LNCAP (cell line): ENCODE measurements at regions not wholly inside any gene's neighbourhood (a gene's known extent, or its start where the extent isn't known, plus 50 kb on each side); places are given as distances from the start of the nearest gene placed in this dataset.

Experiments
- TF ChIP-seq, protein P1 (sequence below): fragments of 450-650 bp; IDR thresholded peaks from 2 replicates; pipeline ENCODE4 v1.5.1; 2017; ENCODE audit warnings: mild to moderate bottlenecking

DNA sequence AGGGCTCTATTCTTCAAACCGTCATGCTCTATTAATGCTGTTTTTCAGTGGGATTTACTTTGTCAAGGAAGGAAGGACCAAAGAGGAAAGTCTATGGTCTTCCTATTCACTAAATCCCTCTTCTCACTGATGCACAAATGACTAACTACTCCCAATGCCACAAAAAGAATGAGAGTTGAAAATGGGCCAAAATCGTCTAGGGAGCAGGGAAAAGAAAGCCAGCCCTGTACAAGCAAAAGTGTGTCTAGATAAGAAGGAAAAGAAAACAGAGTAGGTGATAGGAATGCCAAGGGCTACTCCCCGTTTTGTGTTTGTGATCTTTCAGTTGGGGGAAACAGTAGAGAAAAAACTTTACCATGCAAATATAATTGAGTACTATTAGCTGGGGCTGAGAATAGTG, 97.2 kb upstream of the TMCO5A start:
- TF ChIP-seq, protein P1, sequence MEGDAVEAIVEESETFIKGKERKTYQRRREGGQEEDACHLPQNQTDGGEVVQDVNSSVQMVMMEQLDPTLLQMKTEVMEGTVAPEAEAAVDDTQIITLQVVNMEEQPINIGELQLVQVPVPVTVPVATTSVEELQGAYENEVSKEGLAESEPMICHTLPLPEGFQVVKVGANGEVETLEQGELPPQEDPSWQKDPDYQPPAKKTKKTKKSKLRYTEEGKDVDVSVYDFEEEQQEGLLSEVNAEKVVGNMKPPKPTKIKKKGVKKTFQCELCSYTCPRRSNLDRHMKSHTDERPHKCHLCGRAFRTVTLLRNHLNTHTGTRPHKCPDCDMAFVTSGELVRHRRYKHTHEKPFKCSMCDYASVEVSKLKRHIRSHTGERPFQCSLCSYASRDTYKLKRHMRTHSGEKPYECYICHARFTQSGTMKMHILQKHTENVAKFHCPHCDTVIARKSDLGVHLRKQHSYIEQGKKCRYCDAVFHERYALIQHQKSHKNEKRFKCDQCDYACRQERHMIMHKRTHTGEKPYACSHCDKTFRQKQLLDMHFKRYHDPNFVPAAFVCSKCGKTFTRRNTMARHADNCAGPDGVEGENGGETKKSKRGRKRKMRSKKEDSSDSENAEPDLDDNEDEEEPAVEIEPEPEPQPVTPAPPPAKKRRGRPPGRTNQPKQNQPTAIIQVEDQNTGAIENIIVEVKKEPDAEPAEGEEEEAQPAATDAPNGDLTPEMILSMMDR = no peak

DNA sequence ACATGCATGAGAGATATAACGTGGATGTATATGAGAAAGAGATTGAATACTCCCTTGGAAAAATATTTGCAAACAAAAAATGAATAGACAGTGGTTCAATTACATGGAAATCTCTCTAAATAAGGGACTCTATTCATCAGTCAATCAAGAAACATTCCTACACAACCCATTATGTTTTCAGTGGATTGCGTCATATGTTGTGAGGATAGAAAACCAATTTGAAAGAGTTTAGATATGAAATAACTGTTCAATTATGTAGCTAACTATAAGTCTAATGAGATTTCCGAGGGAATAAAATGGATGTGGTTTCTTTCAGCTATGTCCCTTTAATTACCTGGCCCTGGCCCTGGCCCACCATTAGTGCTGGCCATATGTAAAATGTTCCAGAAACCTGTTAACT, 86.7 kb upstream of the TMCO5A start:
- TF ChIP-seq, protein P1 = no peak

DNA sequence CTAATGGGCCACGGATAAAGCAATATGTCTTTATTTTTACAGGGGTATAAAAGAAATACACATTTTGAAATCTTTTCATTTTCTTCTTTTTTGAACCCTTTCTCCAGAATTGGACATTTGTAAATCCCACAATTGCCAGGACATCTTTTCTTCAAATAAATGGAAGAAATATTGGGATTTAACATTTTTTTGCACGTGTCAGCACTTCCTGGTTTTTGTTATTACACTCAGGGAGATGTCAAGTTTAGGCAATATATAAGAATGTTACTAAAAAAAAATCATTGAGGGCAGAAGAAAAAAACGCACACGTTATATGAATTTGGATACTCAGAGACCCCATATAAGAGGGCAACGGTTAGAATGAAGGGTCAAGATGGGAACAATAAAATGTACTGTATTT, 78.3 kb upstream of the TMCO5A start:
- TF ChIP-seq, protein P1 = no peak

DNA sequence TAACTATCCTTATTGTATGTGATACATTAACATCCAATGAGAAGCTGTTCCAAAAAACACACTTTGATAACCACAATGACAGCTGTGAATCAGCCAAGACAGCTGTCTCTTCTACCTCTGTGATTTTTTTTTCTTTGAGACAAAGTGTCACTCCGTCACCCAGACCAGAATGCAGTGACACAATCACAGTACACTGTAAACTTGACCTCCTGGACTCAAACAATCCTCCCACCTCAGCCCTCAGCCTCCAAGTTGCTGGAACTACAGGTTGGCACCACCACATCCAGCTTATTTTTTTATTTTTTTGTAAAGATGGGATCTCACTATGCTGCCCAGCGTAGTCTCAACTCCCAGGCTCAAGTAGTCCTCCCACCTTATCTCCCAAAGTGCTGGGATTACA, 73.5 kb upstream of the TMCO5A start:
- TF ChIP-seq, protein P1 = no peak

DNA sequence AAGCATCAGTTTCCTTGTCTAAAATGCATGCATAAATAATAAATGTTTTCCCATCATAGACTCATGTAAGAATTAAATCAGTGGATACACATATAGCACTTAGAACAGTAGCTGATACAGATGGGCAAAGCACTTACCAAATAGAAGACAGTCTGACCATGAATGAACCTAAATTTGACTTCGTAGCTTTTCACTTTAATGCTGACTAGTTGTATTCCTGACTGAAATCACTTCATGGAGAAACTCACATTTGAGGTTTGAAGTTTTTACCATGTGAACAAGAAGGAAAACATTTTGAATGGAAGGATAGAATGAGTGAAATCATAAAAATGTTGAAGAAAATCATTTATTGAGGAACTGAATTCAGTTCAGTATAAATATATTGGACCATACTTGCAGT, 68.8 kb upstream of the TMCO5A start:
- TF ChIP-seq, protein P1 = no peak

DNA sequence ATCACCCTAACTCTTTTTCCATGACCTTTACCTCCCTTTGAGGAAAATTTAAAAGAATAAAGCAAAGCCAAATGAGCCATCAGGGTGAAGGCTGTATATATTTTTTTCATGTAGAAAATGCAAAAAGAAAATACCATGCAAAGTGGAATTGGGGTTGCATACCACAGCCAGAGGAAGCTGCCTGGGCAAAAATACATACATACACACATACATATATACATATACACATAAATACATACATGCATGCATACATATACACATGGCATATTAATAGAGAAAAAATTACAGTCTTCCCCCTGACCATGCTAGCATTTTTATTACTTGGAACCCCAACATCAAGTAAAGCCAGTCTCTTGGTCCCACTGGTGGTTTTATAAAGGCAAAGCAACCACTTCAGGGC, 63.7 kb upstream of the TMCO5A start:
- TF ChIP-seq, protein P1 = no peak

DNA sequence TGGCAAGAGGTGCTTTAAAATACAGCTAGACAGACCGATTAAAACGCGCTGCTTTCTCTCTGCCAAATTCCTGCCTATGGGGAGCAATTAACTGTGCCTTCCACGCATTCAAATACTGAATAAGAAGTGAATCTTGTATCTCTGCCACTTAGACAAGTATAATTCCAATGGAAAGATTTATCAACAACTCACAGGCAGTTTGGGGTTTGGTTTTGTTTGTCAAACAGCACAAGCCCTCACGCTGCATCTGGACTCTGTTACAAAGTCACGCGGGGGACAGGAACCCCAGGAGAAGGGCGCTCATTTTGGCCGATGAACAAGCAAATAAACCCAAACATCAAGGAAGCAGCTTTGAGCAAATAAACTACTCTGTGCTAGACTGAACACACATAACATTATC, 61.8 kb upstream of the TMCO5A start:
- TF ChIP-seq, protein P1 = no peak

DNA sequence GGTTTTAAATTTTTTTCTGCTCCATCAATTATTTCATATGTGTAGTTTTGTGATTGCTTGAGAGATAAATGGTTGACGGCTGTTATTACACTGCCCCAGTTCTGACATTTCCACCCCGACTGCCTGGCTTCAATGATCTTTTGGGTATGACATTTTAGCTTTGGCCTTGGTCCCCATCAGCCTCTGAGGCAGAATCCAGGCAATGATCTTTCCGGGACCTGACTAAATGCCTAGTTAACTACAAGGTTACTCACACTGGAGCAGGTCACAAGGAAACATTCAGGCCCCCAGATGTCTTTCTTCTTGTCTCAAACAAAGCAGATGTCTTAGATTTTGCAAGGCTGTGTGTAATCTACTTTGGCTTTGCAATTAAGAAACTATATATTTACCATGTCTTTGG, 61.1 kb upstream of the TMCO5A start:
- TF ChIP-seq, protein P1 = no peak
